Activated CD4-positive, alpha-beta T cell treated with anti-CD3 and anti-CD28 coated beads for 36 hours (primary cell): ENCODE measurements at regions not wholly inside any gene's neighbourhood (a gene's known extent, or its start where the extent isn't known, plus 50 kb on each side); places are given as distances from the start of the nearest gene placed in this dataset.

Source experiments
- ATAC-seq: fragments of 200-7000 bp; cut with Tn5 transposase; one replicate; pipeline ENCODE4 v1.10.0; 2021; ENCODE audit warnings: mild to moderate bottlenecking, moderate library complexity
- CTCF ChIA-PET: fragments of 350-600 bp; sonication (Branson Sonifier 250); formaldehyde crosslinking; loops from one replicate; lab custom pipeline; 2021; ENCODE audit warnings: antibody characterized with exemption; lab: Charles Lee
- POLR2A ChIA-PET: fragments of 350-600 bp; sonication (Branson Sonifier 250); formaldehyde crosslinking; loops from one replicate; lab custom pipeline; 2021; ENCODE audit warnings: antibody characterized with exemption, inconsistent platforms; lab: Charles Lee
- DNase-seq: peaks from one replicate; pipeline ENCODE4 v3.0.0-alpha.2; 2020
- H3K27ac Mint-ChIP-seq: one replicate; pipeline ENCODE4 v1.8.0; 2021; ENCODE audit warnings: mixed read lengths
- H3K27me3 Mint-ChIP-seq: one replicate; pipeline ENCODE4 v1.8.0; 2021; ENCODE audit warnings: mixed read lengths
- H3K36me3 Mint-ChIP-seq: one replicate; pipeline ENCODE4 v1.8.0; 2021; ENCODE audit warnings: low read depth, mixed read lengths
- H3K4me1 Mint-ChIP-seq: one replicate; pipeline ENCODE4 v1.8.0; 2021; ENCODE audit warnings: mixed read lengths
- H3K4me3 Mint-ChIP-seq: one replicate; pipeline ENCODE4 v1.8.0; 2021; ENCODE audit warnings: mild to moderate bottlenecking, moderate library complexity, mixed read lengths
- H3K9me3 Mint-ChIP-seq: one replicate; pipeline ENCODE4 v1.8.0; 2021; ENCODE audit warnings: low read depth, mixed read lengths
- intact Hi-C, 2 experiments: fragments of 100-400 bp; cut with DNase I in 1 of 2; cut with micrococcal nuclease in 1 of 2; formaldehyde crosslinking; loops; one replicate each; pipeline versions ENCODE4 v1.14.2 to v1.15.1; 2022 to 2024; cut with DNase I, micrococcal nuclease

- H3K36me3 Mint-ChIP-seq, result no peaks in the 10 kb centered on the region
- no peak overlapping the region for H3K27ac Mint-ChIP-seq
- H3K4me3 Mint-ChIP-seq, result no peak overlapping the region
- CTCF ChIA-PET, result no interaction called here
- intact Hi-C loops, result no loop called here
- H3K4me1 Mint-ChIP-seq, result peaks cover 5% of the 10 kb centered on the region
- H3K27me3 Mint-ChIP-seq, result peaks cover 3% of the 10 kb centered on the region
- no peaks in the 10 kb centered on the region for H3K9me3 Mint-ChIP-seq
- peak; percentile 10 for DNase-seq
- POLR2A ChIA-PET, result no interaction called here
- ATAC-seq, result peak; percentile 59
Observed at GRCh38 chr13:22018836-22019210, 347.9 kb downstream of the FGF9 start.

- ChIA-PET CTCF (no interaction called here), POLR2A (no interaction called here)
- DNase-seq, result peak; percentile 18
- H3K27me3 Mint-ChIP-seq, result no peaks in the 10 kb centered on the region
- no peak overlapping the region for H3K4me3 Mint-ChIP-seq
- peak; percentile 49 for ATAC-seq
- no peaks in the 10 kb centered on the region for H3K36me3 Mint-ChIP-seq
- intact Hi-C loops, result no loop called here
- H3K9me3 Mint-ChIP-seq, result no peaks in the 10 kb centered on the region
- no peaks in the 10 kb centered on the region for H3K4me1 Mint-ChIP-seq
- no peak overlapping the region for H3K27ac Mint-ChIP-seq
Observed at GRCh38 chr13:22024381-22024994, 353.6 kb downstream of the FGF9 start.

GRCh38 chr13:22027566-22027965 is 356.7 kb downstream of the FGF9 start:
- Mint-ChIP-seq H3K27me3 (peaks cover 2% of the 10 kb centered on the region), H3K9me3 (no peaks in the 10 kb centered on the region), H3K36me3 (no peaks in the 10 kb centered on the region), H3K4me1 (no peaks in the 10 kb centered on the region), H3K27ac (no peak overlapping the region), H3K4me3 (no peak overlapping the region)
- POLR2A ChIA-PET, result no interaction called here
- DNase-seq (no peak), ATAC-seq (no peak)
- intact Hi-C loops, result no loop called here
- CTCF ChIA-PET, result no interaction called here

- DNase-seq (no peak), ATAC-seq (no peak)
- Mint-ChIP-seq H3K4me3 (no peak overlapping the region), H3K27ac (no peak overlapping the region), H3K4me1 (no peaks in the 10 kb centered on the region), H3K36me3 (no peaks in the 10 kb centered on the region), H3K9me3 (no peaks in the 10 kb centered on the region), H3K27me3 (peaks cover 2% of the 10 kb centered on the region)
- intact Hi-C loops, result no loop called here
- POLR2A ChIA-PET, result no interaction called here
- CTCF ChIA-PET, result interaction anchor here (0.6 kb wide), 1 partner anchor 20 kb away, joined by 3 read pairs; no protein-coding TSS in a partner anchor
Observed at GRCh38 chr13:22028831-22029230, 358.0 kb downstream of the FGF9 start.

GRCh38 chr13:22030321-22030720 is 359.4 kb downstream of the FGF9 start:
- Mint-ChIP-seq H3K4me3 (no peak overlapping the region), H3K4me1 (no peaks in the 10 kb centered on the region), H3K27me3 (peaks cover 2% of the 10 kb centered on the region), H3K36me3 (no peaks in the 10 kb centered on the region), H3K9me3 (no peaks in the 10 kb centered on the region), H3K27ac (no peak overlapping the region)
- DNase-seq (no peak), ATAC-seq (no peak)
- intact Hi-C loops, result no loop called here
- ChIA-PET POLR2A (no interaction called here), CTCF (no interaction called here)

- Mint-ChIP-seq H3K36me3 (no peaks in the 10 kb centered on the region), H3K27me3 (peaks cover 2% of the 10 kb centered on the region), H3K27ac (no peak overlapping the region), H3K9me3 (no peaks in the 10 kb centered on the region), H3K4me3 (no peak overlapping the region), H3K4me1 (no peaks in the 10 kb centered on the region)
- intact Hi-C loops, result no loop called here
- ChIA-PET CTCF (no interaction called here), POLR2A (no interaction called here)
- no peak for DNase-seq
- ATAC-seq, result no peak
Observed at GRCh38 chr13:22031702-22032286, 360.9 kb downstream of the FGF9 start.

- CTCF ChIA-PET, result interaction anchor here (0.6 kb wide), 1 partner anchor 51 kb away, joined by 3 read pairs; no protein-coding TSS in a partner anchor
- H3K9me3 Mint-ChIP-seq, result no peaks in the 10 kb centered on the region
- intact Hi-C loops, result no loop called here
Observed at GRCh38 chr13:22032905-22033304, 362.0 kb downstream of the FGF9 start.

GRCh38 chr13:22039961-22040360 is 369.1 kb downstream of the FGF9 start:
- POLR2A ChIA-PET, result interaction anchor here (0.6 kb wide), 1 partner anchor 360 kb away, joined by 4 read pairs; no protein-coding TSS in a partner anchor
- no peak for ATAC-seq

More at GRCh38 chr13:22032905-22033304, 362.0 kb downstream of the FGF9 start:
- POLR2A ChIA-PET, result no interaction called here
- no peaks in the 10 kb centered on the region for H3K4me1 Mint-ChIP-seq
- peaks cover 2% of the 10 kb centered on the region for H3K27me3 Mint-ChIP-seq
- no peak overlapping the region for H3K4me3 Mint-ChIP-seq
- no peaks in the 10 kb centered on the region for H3K36me3 Mint-ChIP-seq
- ATAC-seq, result no peak
- no peak for DNase-seq
- no peak overlapping the region for H3K27ac Mint-ChIP-seq

GRCh38 chr13:22040810-22041364 is 370.0 kb downstream of the FGF9 start:
- intact Hi-C loops, result no loop called here
- ChIA-PET CTCF (interaction anchor here (0.9 to 1.4 kb wide), 3 partner anchors 9 to 403 kb away, joined by 3 to 5 read pairs (median 4); no protein-coding TSS in a partner anchor), POLR2A (interaction anchor here (0.6 kb wide), 1 partner anchor 361 kb away, joined by 4 read pairs; no protein-coding TSS in a partner anchor)
- peaks cover 17% of the 10 kb centered on the region for H3K4me1 Mint-ChIP-seq
- peak; percentile 77 for ATAC-seq
- peaks cover 3% of the 10 kb centered on the region for H3K27me3 Mint-ChIP-seq
- H3K9me3 Mint-ChIP-seq, result no peaks in the 10 kb centered on the region
- H3K27ac Mint-ChIP-seq, result no peak overlapping the region
- H3K36me3 Mint-ChIP-seq, result no peaks in the 10 kb centered on the region
- peak; percentile 38 for DNase-seq
- peak overlapping the region; percentile 70 for H3K4me3 Mint-ChIP-seq

More at GRCh38 chr13:22039961-22040360, 369.1 kb downstream of the FGF9 start:
- no peak overlapping the region for H3K4me3 Mint-ChIP-seq
- CTCF ChIA-PET, result no interaction called here
- H3K27me3 Mint-ChIP-seq, result no peaks in the 10 kb centered on the region
- DNase-seq, result no peak
- no peaks in the 10 kb centered on the region for H3K36me3 Mint-ChIP-seq
- H3K27ac Mint-ChIP-seq, result no peak overlapping the region
- H3K4me1 Mint-ChIP-seq, result peaks cover 16% of the 10 kb centered on the region
- intact Hi-C loops, result no loop called here
- no peaks in the 10 kb centered on the region for H3K9me3 Mint-ChIP-seq

- Mint-ChIP-seq H3K4me1 (peaks cover 18% of the 10 kb centered on the region), H3K4me3 (peak overlapping the region; percentile 70), H3K9me3 (no peaks in the 10 kb centered on the region), H3K27ac (peak overlapping the region; percentile 59), H3K36me3 (no peaks in the 10 kb centered on the region), H3K27me3 (peaks cover 3% of the 10 kb centered on the region)
- ChIA-PET POLR2A (no interaction called here), CTCF (interaction anchor here (0.9 to 1.4 kb wide), 3 partner anchors 8 to 404 kb away, joined by 3 to 5 read pairs (median 4); no protein-coding TSS in a partner anchor)
- no peak for DNase-seq
- intact Hi-C loops, result no loop called here
- peak; percentile 30 for ATAC-seq
Observed at GRCh38 chr13:22041741-22042140, 370.9 kb downstream of the FGF9 start.

- POLR2A ChIA-PET, result no interaction called here
- DNase-seq (no peak), ATAC-seq (no peak)
- Mint-ChIP-seq H3K9me3 (no peaks in the 10 kb centered on the region), H3K4me3 (no peak overlapping the region), H3K27me3 (peaks cover 3% of the 10 kb centered on the region), H3K27ac (no peak overlapping the region), H3K36me3 (no peaks in the 10 kb centered on the region), H3K4me1 (peaks cover 31% of the 10 kb centered on the region)
- intact Hi-C loops, result no loop called here
- CTCF ChIA-PET, result no interaction called here
Observed at GRCh38 chr13:22047082-22047784, 376.4 kb downstream of the FGF9 start.
